SU-DHL-6 (cell line): ENCODE measurements at regions not wholly inside any gene's neighbourhood (a gene's known extent, or its start where the extent isn't known, plus 50 kb on each side); places are given as distances from the start of the nearest gene placed in this dataset.
"Not testable (repeated sequence)": the region's sequence is repeated elsewhere in the genome, so short reads cannot be mapped to it uniquely, and the experiment has no call there.

Experiments used
- H2AFZ ChIP-seq: fragments of 200-600 bp; sonication (generic); 2 replicates; pipeline ENCODE4 v1.6.1; 2014; ENCODE audit warnings: low read depth, mild to moderate bottlenecking, moderate library complexity, mixed read lengths, antibody characterized with exemption, low read length; ENCODE audit not compliant: severe bottlenecking
- H3F3A ChIP-seq: fragments of 200-600 bp; shearing (Covaris generic); 2 replicates; pipeline ENCODE4 v1.6.0; 2016; ENCODE audit warnings: antibody characterized with exemption, mild to moderate bottlenecking; ENCODE audit not compliant: insufficient read depth
- H3K27ac ChIP-seq: fragments of 200-600 bp; sonication (generic); 2 replicates; pipeline ENCODE4 v1.5.1; 2016; ENCODE audit warnings: low read depth, mild to moderate bottlenecking, low read length, moderate library complexity, mixed read lengths
- H3K27me3 ChIP-seq: fragments of 200-600 bp; sonication (generic), shearing (Covaris generic); 2 replicates; pipeline ENCODE4 v1.6.0; 2014; ENCODE audit warnings: mild to moderate bottlenecking, low read length
- H3K36me3 ChIP-seq: fragments of 200-600 bp; sonication (generic); 2 replicates; pipeline ENCODE4 v1.6.1; 2014; ENCODE audit warnings: mild to moderate bottlenecking, low read length, mixed read lengths
- H3K4me2 ChIP-seq: fragments of 300-600, 200-600 bp; shearing (Covaris generic), sonication (generic); 2 replicates; pipeline ENCODE4 v1.6.0; 2014; ENCODE audit warnings: low read length, low read depth, mild to moderate bottlenecking; ENCODE audit not compliant: poor library complexity, severe bottlenecking
- H3K4me3 ChIP-seq: fragments of 200-600 bp; sonication (generic); 2 replicates; pipeline ENCODE4 v1.5.1; 2014; ENCODE audit warnings: antibody characterized with exemption, low read length, mild to moderate bottlenecking, mixed read lengths; ENCODE audit not compliant: insufficient read depth, poor library complexity, severe bottlenecking
- H3K79me2 ChIP-seq: fragments of 200-600 bp; sonication (generic); 2 replicates; pipeline ENCODE4 v1.6.1; 2014; ENCODE audit warnings: mild to moderate bottlenecking, low read length, moderate library complexity; ENCODE audit not compliant: insufficient read depth
- H3K9ac ChIP-seq: fragments of 200-600 bp; sonication (generic); 2 replicates; pipeline ENCODE4 v1.7.0; 2014; ENCODE audit warnings: mild to moderate bottlenecking, low read length
- H3K9me2 ChIP-seq: fragments of 200-600 bp; sonication (generic); replicated peaks from 2 replicates; pipeline ENCODE4 v1.6.1; 2014; ENCODE audit warnings: low read length; ENCODE audit not compliant: insufficient read depth
- H3K9me3 ChIP-seq: fragments of 200-600 bp; sonication (generic); 2 replicates; pipeline ENCODE4 v1.6.1; 2014; ENCODE audit warnings: low read length, mixed read lengths; ENCODE audit not compliant: insufficient read depth
- H4K20me1 ChIP-seq: fragments of 200-600 bp; sonication (generic); 2 replicates; pipeline ENCODE4 v1.6.1; 2014; ENCODE audit warnings: low read depth, mild to moderate bottlenecking, antibody characterized with exemption, low read length, moderate library complexity, mixed read lengths
- EZH2phosphoT487 ChIP-seq: fragments of 200-600 bp; sonication (generic), shearing (Covaris generic); conservative IDR thresholded peaks from 2 replicates; pipeline ENCODE4 v1.6.1; 2018; ENCODE audit warnings: mild to moderate bottlenecking, antibody characterized with exemption, low read length, moderate library complexity, mixed read lengths
- TF ChIP-seq, protein P1 (sequence below): fragments of 200-600 bp; sonication (generic); IDR thresholded peaks from one replicate; pipeline ENCODE4 v1.5.1; 2017; ENCODE audit warnings: antibody characterized with exemption, mild to moderate bottlenecking, low read length, moderate library complexity; ENCODE audit not compliant: insufficient read depth, poor library complexity, severe bottlenecking

GRCh38 chr2:210730672-210731071 is 174.3 kb downstream of the CPS1 start:
- TF ChIP-seq, protein P1, sequence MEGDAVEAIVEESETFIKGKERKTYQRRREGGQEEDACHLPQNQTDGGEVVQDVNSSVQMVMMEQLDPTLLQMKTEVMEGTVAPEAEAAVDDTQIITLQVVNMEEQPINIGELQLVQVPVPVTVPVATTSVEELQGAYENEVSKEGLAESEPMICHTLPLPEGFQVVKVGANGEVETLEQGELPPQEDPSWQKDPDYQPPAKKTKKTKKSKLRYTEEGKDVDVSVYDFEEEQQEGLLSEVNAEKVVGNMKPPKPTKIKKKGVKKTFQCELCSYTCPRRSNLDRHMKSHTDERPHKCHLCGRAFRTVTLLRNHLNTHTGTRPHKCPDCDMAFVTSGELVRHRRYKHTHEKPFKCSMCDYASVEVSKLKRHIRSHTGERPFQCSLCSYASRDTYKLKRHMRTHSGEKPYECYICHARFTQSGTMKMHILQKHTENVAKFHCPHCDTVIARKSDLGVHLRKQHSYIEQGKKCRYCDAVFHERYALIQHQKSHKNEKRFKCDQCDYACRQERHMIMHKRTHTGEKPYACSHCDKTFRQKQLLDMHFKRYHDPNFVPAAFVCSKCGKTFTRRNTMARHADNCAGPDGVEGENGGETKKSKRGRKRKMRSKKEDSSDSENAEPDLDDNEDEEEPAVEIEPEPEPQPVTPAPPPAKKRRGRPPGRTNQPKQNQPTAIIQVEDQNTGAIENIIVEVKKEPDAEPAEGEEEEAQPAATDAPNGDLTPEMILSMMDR = no peak
- no peak for TF ChIP-seq EZH2phosphoT487
- H3K9me3 ChIP-seq = no peaks in the 10 kb centered on the region
- no peak overlapping the region for H3K27ac ChIP-seq
- H3K4me2 ChIP-seq = no peak overlapping the region
- H3K27me3 ChIP-seq = no peaks in the 10 kb centered on the region
- H3F3A ChIP-seq = no peaks in the 10 kb centered on the region
- no peaks in the 10 kb centered on the region for H3K36me3 ChIP-seq
- no peaks in the 10 kb centered on the region for H4K20me1 ChIP-seq
- no peaks in the 10 kb centered on the region for H3K79me2 ChIP-seq
- no peak overlapping the region for H3K9ac ChIP-seq
- H2AFZ ChIP-seq = no peak overlapping the region
- no peaks in the 10 kb centered on the region for H3K9me2 ChIP-seq
- H3K4me3 ChIP-seq = no peak overlapping the region

DNA sequence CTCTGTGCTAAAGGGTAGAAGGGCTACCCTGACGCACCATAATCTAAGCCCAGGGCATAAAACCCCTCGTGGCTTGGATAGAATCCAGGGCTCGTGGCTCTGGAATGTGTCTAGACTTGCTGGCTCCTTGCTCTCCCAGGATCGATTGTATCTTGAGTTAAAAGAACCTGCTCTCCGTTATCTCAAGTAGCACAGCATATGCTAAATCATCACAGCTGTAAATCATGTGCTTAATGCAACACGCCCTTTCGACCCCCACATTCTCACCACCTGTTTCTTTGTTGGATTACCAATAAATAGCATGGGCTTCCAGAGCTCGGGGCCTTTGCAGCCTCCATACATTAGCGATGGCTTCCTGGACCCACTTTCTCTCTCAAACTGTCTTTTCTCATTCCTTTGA is 190.4 kb downstream of the CPS1 start:
- not testable (repeated sequence) for H3K27ac ChIP-seq, H2AFZ ChIP-seq, H3K4me2 ChIP-seq, H3K27me3 ChIP-seq, H4K20me1 ChIP-seq, H3F3A ChIP-seq, H3K36me3 ChIP-seq, H3K79me2 ChIP-seq, H3K9me2 ChIP-seq, H3K9ac ChIP-seq, H3K9me3 ChIP-seq, H3K4me3 ChIP-seq

DNA sequence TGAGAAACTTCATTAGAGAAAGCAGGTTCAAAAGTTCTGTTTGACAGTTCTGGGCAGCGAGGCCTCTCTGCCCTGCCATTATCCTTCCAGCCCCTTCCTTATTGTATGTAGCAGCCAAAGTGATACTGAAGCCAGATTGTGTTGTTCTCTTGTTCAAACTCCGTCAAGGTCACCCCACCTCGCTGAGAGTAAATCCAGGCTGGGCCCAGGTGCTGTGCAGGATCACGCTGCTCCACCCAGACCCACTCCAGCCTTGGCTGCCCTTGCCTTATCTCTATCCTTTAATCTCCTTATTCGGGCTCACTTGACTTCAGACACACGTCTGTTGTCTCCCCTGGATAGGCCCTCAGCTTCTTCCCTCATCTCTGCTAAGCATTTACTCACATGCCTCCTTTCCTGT is 196.1 kb downstream of the CPS1 start:
- Histone ChIP-seq H3F3A (no peaks in the 10 kb centered on the region), H3K4me3 (no peak overlapping the region), H3K36me3 (no peaks in the 10 kb centered on the region), H4K20me1 (no peaks in the 10 kb centered on the region), H3K9me2 (no peaks in the 10 kb centered on the region), H3K9ac (no peak overlapping the region), H2AFZ (no peak overlapping the region), H3K27me3 (no peaks in the 10 kb centered on the region), H3K79me2 (no peaks in the 10 kb centered on the region), H3K27ac (no peak overlapping the region), H3K4me2 (no peak overlapping the region), H3K9me3 (no peaks in the 10 kb centered on the region)
- TF ChIP-seq, protein P1 = no peak
- no peak for TF ChIP-seq EZH2phosphoT487

- H3K27me3 ChIP-seq = no peaks in the 10 kb centered on the region
- no peaks in the 10 kb centered on the region for H3K9me3 ChIP-seq
- no peak overlapping the region for H3K27ac ChIP-seq
- no peaks in the 10 kb centered on the region for H3K9me2 ChIP-seq
- H3F3A ChIP-seq = no peaks in the 10 kb centered on the region
- H4K20me1 ChIP-seq = no peaks in the 10 kb centered on the region
- TF ChIP-seq, protein P1 = no peak
- H3K4me2 ChIP-seq = no peak overlapping the region
- H3K36me3 ChIP-seq = no peaks in the 10 kb centered on the region
- H2AFZ ChIP-seq = no peak overlapping the region
- H3K79me2 ChIP-seq = no peaks in the 10 kb centered on the region
- H3K9ac ChIP-seq = no peak overlapping the region
- no peak overlapping the region for H3K4me3 ChIP-seq
These were observed 197.0 kb downstream of the CPS1 start for GRCh38 chr2:210753386-210753785.
